ENCODE measurements at regions not wholly inside any gene's neighbourhood (a gene's known extent, or its start where the extent isn't known, plus 50 kb on each side); places are given as distances from the start of the nearest gene placed in this dataset.

- 0% methylated on average over 2 of the region's 2 CpGs for WGBS (ENCODE audit: insufficient coverage, low coverage, missing lambda C conversion rate)
- no peak for FAIRE-seq
Observed at GRCh38 chr2:212904646-212905045, 246.8 kb downstream of the IKZF2 start.

GRCh38 chr2:212903413-212903812 lies 248.0 kb downstream of the IKZF2 start:
- intact Hi-C loops (cut with micrococcal nuclease) = no loop called here
- no peaks in the 10 kb centered on the region for H3K36me3 ChIP-seq (ENCODE audit: control insufficient read depth, insufficient read depth, low read length)
- in situ Hi-C loops (cut with MboI) = no loop called here
- H3K9me3 ChIP-seq (replicated peaks; ENCODE audit: control insufficient read depth, insufficient read depth, low read depth, low read length) = no peaks in the 10 kb centered on the region
- FAIRE-seq (no peak), DNase-seq (ENCODE audit: extremely low read depth in 1 of 4, low spot score in 3 of 4) (no peak), ATAC-seq (no peak)
- CTCF ChIA-PET (ENCODE audit: low intra/inter-chr PET ratio) = no interaction called here
- H3K9ac ChIP-seq (ENCODE audit: insufficient read depth in 1 of 2, low read depth in 2 of 2, low read length in 2 of 2) = no peak overlapping the region
- H2AFZ ChIP-seq (ENCODE audit: low read depth, low read length) = no peak overlapping the region
- H3K4me1 ChIP-seq (replicated peaks in 1 of 2; ENCODE audit: control insufficient read depth in 2 of 2, insufficient read depth in 2 of 2, low read length in 2 of 2) = no peaks in the 10 kb centered on the region
- no peaks in the 10 kb centered on the region for H3K27me3 ChIP-seq (ENCODE audit: control insufficient read depth in 2 of 2, insufficient read depth in 2 of 2, low read length in 2 of 2)
- no TSS peak for BruUV-seq (replicated peaks)
- H3K4me2 ChIP-seq (ENCODE audit: insufficient read depth, low read length) = no peak overlapping the region
- POLR2A ChIA-PET = no interaction called here
- no peaks in the 10 kb centered on the region for H3K79me2 ChIP-seq (ENCODE audit: control insufficient read depth, insufficient read depth, low read length)
- H3K27ac ChIP-seq (ENCODE audit: extremely low read depth, low read depth, low read length) = no peak overlapping the region
- no peaks in the 10 kb centered on the region for H3K9me1 ChIP-seq (ENCODE audit: control insufficient read depth, insufficient read depth, low read length)
- no peak overlapping the region for H3K4me3 ChIP-seq
- H4K20me1 ChIP-seq (replicated peaks; ENCODE audit: control insufficient read depth, insufficient read depth, low read length) = no peaks in the 10 kb centered on the region
- TF ChIP-seq ZNF511 (CRISPR knock-in tag; IDR thresholded peaks at IDR 0.05) (no peak), ZNF507 (tag; conservative IDR thresholded peaks at IDR 0.05) (no peak), ZNF280B (CRISPR knock-in tag; IDR thresholded peaks at IDR 0.05) (no peak), YBX1 (IDR thresholded peaks at IDR 0.05) (no peak), CC2D1A (IDR thresholded peaks at IDR 0.05) (no peak), ZNF316 (IDR thresholded peaks at IDR 0.05) (no peak), KAT2B (IDR thresholded peaks at IDR 0.05; ENCODE audit: low read depth, low read length) (no peak), HNRNPH1 (optimal IDR thresholded peaks at IDR 0.05; ENCODE audit: low read depth, low read length) (no peak), GATA2 (CRISPR knock-in tag; IDR thresholded peaks at IDR 0.05) (no peak), PKNOX1 (IDR thresholded peaks at IDR 0.05) (no peak), KDM5B (IDR thresholded peaks at IDR 0.05; ENCODE audit: insufficient replicate concordance, low read depth, low read length) (no peak), ZBTB12 (CRISPR knock-in tag; IDR thresholded peaks at IDR 0.05) (no peak), ZBTB8A (IDR thresholded peaks at IDR 0.05; ENCODE audit: partially characterized antibody) (no peak)

More at GRCh38 chr2:212904646-212905045, 246.8 kb downstream of the IKZF2 start:
- no peak overlapping the region for H3K4me3 ChIP-seq
- no peak overlapping the region for H3K27ac ChIP-seq (ENCODE audit: extremely low read depth, low read depth, low read length)
- no peak overlapping the region for H3K9ac ChIP-seq (ENCODE audit: insufficient read depth in 1 of 2, low read depth in 2 of 2, low read length in 2 of 2)
- no peak overlapping the region for H2AFZ ChIP-seq (ENCODE audit: low read depth, low read length)
- ChIA-PET CTCF (ENCODE audit: low intra/inter-chr PET ratio) (no interaction called here), POLR2A (no interaction called here)
- intact Hi-C loops (cut with micrococcal nuclease) = no loop called here
- BruUV-seq (replicated peaks) = no TSS peak
- no peak for ATAC-seq
- H3K27me3 ChIP-seq (ENCODE audit: control insufficient read depth in 2 of 2, insufficient read depth in 2 of 2, low read length in 2 of 2) = no peaks in the 10 kb centered on the region
- H3K4me2 ChIP-seq (ENCODE audit: insufficient read depth, low read length) = no peak overlapping the region
- H3K9me1 ChIP-seq (ENCODE audit: control insufficient read depth, insufficient read depth, low read length) = no peaks in the 10 kb centered on the region
- no peaks in the 10 kb centered on the region for H3K79me2 ChIP-seq (ENCODE audit: control insufficient read depth, insufficient read depth, low read length)
- no peak for DNase-seq (ENCODE audit: extremely low read depth in 1 of 4, low spot score in 3 of 4)
- TF ChIP-seq SAFB2 (IDR thresholded peaks at IDR 0.05; ENCODE audit: borderline replicate concordance, low read depth, low read length, severe bottlenecking) (no peak), FUS (optimal IDR thresholded peaks at IDR 0.05; ENCODE audit: low read depth, low read length) (no peak), HNRNPK (IDR thresholded peaks at IDR 0.05; ENCODE audit: low read depth, low read length, poor library complexity, severe bottlenecking) (no peak), IRF2 (CRISPR knock-in tag; IDR thresholded peaks at IDR 0.05) (no peak)
- H3K36me3 ChIP-seq (ENCODE audit: control insufficient read depth, insufficient read depth, low read length) = no peaks in the 10 kb centered on the region
- in situ Hi-C loops (cut with MboI) = no loop called here
- H4K20me1 ChIP-seq (replicated peaks; ENCODE audit: control insufficient read depth, insufficient read depth, low read length) = no peaks in the 10 kb centered on the region
- H3K9me3 ChIP-seq (replicated peaks; ENCODE audit: control insufficient read depth, insufficient read depth, low read depth, low read length) = no peaks in the 10 kb centered on the region
- H3K4me1 ChIP-seq (replicated peaks in 1 of 2; ENCODE audit: control insufficient read depth in 2 of 2, insufficient read depth in 2 of 2, low read length in 2 of 2) = no peaks in the 10 kb centered on the region

Data from K562 (cell line).